Midbrain (tissue), 1 donor: ENCODE measurements at regions not wholly inside any gene's neighbourhood (a gene's known extent, or its start where the extent isn't known, plus 50 kb on each side); places are given as distances from the start of the nearest gene placed in this dataset.
"Not testable (repeated sequence)": the region's sequence is repeated elsewhere in the genome, so short reads cannot be mapped to it uniquely, and the experiment has no call there.

Source experiments
- DNase-seq: peaks from one replicate; lab custom pipeline; 2025; lab: John Stamatoyannopoulos, UW

DNA sequence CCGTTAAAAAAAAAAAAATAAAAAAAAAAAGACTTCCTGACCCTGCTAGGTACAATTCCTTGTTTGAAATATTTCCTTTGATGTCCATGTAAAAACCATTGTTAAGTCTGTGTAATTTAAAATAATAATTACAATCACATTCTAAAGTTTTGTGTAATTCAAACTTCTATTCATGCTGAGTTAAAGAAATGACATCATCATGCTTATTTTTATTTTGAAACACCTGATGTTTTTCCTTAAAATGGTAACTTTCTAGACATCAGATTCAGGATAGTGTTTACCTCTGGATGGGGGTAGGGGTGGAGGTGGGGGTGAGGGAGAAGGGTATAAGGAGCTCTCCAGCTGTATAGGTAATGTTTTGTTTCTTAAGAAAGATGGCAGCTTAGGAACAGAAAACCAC lies 92.8 kb downstream of the ADCYAP1 start:
- no peak for DNase-seq

DNA sequence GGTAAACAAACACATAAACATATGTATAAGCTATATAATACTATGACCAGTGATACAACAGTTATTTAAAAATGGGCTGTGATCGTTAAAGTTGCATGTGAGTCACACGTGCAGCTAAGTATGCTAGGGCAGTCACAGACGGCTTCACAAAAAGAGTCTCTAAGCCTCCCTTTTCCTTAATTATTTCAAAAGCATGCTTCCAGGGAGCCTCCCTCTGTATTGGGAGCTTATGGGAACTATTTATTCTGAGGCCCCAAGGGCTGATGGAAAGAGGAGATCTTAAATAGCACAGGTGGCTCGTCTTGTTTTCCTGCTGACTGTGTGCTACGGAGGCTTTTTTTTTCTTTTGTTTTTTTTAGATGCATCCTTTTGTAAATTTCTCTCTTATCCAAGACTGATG lies 94.3 kb downstream of the ADCYAP1 start:
- no peak for DNase-seq

DNA sequence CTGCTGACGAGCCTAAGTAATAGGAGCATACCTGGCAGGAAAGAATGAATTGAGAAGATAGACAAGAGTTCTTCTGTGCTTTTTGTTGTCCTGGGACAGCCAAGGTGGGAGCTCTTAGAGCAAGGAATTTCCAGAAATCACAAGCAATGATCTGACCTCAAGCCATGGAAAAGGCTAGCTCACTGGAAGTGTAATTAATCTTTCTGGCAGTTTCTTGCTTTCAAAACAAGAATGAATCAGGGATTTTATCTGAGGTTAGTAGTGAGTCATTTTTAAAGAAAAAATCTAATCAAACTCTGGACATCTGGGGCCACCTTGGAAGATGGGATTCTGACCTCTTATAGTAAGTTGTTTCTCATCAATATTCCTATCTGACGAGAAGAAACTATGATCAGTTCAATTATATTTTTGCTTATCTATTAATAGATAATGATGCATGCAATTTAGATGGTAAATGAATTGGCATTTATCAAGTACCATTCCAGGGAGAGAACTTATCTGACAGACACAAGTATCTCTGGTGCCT lies 98.0 kb downstream of the ADCYAP1 start:
- no peak for DNase-seq

DNA sequence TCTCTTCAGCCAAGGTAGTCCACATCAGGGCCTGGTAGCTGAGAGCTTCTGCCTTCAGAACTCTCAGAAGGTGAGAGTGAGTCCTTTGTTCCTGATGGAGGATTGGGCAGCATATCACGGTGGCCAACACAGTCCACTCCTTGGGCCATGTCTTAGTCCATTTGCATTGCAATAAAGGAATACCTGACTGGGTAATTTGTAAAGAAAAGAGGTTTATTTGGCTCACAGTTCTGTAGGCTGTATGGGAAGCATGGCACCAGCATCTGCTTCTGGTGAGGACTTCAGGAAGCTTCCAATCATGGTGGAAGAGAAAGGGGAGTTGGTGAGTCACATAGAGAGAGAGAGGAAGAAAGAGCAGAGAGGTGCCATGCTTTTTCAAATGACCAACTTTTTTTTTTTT lies 98.8 kb downstream of the ADCYAP1 start:
- no peak for DNase-seq

DNA sequence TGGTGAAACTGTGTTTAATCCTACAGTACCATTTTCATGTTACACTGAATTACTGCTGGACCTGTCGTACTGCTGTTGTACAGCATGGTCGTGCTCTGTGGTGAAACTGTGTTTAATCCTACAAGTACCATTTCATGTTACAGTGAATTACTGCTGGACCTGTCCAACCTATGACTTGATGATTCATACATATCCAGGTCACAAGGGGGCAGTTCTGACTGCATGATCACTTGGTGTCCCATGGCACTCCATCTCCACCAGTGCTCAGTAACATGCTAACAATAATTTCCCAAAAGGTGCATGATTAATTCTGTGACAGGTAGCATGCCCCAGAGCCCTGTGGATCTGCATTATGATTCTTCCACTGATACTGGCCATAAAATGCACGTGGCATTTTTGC lies 101.6 kb downstream of the ADCYAP1 start:
- no peak for DNase-seq

DNA sequence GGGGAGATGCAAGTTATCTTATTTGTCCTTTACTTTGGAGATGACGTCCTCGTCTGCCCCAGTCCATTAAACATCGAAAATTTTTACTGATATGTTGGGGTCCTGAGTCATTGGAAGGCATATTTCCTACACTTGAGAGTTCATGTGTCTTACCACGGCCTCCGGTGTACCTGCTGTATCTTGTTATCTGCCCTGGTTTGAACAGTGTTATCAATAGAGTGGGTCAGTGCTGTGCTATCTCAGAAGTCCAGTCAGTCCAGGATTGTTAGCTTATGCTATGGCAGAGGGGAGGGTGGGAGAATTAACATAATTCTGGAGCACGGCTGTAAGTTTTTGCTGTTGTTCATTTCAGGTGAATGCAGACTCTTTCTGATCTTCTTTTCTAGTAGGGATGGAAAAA lies 102.3 kb downstream of the ADCYAP1 start:
- no peak for DNase-seq

DNA sequence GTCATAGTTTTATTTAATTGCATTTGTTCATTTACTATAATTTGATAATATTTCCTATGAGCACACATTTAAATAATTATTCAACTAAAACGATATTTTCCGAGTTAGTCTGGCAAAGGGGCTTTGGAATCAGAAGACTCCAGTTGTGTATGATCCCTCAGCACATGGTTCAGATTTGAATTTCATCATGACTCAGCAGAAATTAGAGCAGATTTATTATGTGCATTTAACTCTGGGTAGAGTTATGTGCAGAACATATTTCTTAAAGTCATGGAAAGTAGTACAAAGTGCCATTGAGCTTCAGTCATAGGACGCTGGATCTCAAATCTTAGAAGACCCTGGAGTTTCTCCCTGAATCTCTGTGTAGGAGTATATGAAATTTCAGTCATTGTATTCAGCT lies 106.7 kb downstream of the ADCYAP1 start:
- DNase-seq: no peak

DNA sequence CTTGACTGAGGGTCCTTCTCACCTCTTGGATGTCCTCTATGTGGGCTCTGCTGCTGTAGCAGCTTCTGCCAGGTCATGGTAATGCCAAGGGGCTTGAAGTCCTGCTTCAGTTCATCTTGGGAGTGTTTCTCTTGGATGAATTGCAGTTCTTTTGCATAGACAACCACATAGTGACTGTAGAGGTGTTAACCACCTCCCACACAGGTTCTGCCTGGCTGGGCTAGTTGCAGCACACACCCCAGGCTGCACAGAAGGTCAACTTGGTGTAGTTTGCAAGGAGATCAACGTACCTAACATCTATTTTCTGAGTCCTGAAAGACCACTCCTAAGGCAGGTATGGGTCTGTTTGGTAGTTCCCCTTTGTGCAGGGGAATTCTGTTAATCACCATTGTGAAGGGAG lies 108.1 kb downstream of the ADCYAP1 start:
- no peak for DNase-seq

DNA sequence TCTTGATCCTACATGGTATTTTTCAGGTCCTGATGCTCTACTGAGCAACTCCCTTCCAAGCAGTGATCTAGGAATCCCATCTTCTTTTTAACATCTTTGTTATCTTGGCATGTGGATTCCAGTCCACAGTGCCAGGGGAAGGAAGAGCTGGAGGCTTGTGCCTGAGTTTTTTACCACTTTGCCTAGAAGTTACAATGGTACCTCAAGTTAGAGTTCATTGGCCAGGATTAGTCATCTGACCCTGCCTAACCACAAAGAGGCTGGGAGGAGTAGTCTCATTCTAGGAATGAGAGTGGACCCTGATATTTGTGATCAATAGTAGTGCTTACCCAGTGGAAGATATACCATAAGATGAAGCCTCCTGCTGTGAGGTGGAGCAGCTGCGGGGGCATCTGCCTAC lies 109.3 kb downstream of the ADCYAP1 start:
- DNase-seq: no peak

DNA sequence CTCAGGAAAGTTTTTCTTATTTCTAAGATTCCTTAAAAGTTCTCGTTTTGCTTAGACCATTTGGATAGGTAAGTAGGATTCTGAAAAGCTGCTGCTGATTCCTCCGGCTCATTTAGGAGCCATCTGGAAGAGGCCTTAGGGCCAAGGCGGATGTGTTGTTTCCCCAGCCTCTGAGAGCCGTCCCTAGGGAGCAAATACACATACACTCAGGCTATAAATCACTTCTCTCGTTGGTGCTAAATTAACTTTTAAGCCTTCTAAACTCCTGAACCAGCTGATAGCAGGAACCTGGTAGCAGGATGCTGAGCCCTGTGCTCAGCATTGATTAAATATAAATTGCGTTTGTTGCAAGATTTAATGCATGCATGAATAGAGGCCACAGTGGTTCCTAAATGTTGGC lies 109.8 kb downstream of the ADCYAP1 start:
- DNase-seq: no peak

DNA sequence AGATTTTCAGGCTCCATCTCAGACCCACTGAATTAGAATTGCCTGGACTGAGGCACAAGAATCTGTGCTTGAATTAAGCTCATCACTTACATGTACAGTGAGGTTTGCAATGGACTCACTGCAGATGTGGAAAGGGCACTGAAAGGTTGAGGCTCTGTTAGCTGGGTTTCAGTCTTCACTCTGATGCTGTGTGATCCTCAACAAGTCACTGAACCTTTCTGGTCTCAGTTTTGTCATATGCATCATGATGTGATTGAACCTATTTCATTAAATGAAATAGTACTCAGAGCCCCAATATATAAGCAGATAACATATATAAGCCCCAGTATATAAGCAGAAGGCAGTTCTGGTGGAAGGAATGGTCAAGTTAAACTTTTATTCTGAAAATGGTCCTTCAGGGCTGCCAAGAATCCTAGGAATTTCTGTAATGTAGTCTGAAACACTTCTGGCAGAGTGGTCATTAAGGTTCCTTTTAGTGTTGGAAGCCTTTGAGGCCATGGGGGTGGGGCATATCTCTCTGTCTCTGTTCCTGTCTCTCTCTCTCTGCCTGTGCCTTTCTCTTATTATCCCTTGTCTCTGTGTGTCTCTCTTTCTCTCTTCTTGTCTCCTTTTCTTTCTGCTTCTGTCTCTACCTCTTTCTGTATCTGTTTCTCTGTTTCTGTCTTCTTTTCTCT lies 110.4 kb downstream of the ADCYAP1 start:
- DNase-seq: no peak

DNA sequence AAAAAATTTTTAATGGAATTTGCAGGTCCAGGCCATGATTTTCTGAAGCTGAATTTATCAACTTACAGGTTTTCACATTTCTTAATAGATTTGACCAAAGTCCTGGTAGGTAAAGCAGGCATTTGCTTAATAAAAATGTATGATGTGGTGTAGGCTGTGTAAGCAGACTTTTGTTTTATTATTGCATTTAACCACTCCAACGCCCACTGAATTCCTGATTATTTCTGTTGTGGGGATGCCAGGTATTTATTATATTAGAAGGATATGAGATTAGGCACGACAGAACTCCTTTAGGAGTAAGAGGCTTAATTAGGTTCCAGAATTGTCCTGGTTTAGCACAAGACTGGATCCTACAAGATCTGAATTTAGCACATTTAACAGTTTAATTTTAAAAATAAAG lies 111.1 kb downstream of the ADCYAP1 start:
- no peak for DNase-seq

DNA sequence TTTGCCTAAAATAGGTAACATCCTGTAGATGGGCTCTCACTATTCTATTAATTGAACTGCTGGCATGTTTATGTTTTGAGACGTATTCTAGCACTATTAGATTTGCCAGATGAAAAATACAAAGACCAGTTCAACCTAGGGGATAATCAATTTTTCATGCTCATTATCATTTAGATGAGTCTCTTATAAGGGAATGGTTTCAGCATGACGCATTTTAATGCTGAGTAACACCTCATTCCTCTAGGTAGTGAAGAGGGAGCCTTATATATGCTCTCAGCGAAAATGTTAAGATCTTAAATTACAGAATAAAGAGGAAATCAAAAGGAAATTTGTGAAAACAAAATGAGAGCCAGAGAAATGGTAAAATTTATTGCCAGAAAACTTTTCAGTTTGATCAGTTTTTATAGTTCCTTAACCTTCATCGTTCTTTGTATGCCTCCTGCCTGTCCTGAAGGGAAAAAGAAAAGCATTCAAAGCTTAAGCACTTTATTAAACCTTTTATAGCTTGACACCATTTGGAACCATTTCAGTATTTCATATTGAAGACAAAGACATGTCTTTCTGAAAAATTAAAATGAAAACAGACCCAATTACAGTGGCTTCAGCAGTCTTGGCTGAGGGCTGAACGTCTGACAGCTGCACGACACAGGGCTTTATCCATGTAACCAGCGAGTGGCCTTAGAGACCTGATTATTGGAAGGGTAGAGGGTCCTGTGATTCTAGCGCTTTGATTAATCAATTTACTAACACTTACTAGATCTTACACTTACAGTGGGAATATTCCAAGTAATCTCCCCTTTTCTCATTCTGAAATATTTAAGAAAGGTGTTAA lies 112.8 kb downstream of the ADCYAP1 start:
- no peak for DNase-seq

DNA sequence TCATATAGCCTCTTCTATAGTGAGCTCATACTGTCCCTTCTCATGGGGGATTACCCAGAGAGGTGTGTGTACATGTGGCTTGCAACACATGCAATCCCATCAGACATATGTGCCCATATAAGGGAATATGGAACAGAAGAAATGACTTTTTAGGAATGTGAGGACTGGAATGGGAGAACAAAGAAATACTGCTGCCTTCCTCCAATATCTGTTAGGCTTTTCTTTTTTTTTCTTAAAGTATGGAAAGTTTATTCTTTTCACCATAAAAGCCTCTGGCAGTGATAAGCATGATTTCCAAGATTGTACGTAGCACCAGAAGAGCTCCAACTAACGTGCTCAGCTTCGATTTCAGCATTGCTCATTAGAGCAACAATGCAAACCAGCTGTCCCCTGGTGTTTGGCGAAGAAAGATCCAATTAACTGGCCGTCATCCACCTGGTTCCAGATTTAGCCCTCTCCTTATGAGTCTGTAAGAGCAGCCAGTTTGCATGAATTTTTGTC lies 113.6 kb downstream of the ADCYAP1 start:
- no peak for DNase-seq

DNA sequence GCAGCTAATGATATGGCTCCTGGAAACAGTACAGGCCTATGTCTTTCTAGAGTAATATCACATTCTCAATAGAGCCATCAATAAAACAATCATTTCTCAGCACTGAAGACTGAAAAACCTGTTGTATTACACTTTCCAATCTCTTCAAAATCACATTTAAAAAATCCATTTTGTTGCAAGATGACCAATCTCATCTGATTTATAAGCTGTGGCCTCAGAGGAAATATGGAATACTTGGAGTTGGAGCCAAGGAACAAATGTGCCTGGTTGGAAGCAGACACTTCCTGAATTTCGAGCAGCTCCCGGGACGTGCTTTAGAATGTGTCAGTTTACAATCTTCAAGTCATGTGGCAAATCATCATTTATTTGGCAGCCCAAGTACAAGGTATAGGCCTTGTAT lies 114.5 kb downstream of the ADCYAP1 start:
- no peak for DNase-seq

DNA sequence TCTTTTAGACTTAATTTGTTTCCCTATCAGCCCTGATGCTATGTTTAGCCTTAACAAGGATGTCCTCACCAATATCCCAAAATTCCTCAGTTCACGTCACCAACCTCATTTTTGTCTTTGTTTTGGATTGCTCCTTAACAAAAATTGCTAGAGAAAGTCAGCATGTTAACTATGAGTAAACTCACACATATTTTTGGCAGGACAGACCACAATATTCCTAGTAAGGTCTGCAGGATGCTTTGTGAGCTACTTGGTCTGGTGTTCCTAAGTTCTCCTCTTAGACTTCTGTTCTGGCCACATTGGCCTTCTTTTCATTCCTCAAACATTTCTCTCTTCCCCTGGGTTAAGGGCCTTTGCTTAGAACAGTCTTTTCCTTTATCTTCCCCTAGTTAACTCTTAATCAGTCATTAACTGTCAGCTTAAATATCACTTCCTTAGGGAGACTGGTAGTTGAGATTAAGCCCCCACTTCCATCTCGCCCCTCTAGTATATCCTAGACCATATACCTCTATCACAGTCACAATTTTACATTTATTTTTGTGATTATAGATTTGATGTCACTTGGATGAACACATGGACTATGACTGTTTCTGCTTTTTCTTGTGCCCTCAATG lies 116.2 kb downstream of the ADCYAP1 start:
- no peak for DNase-seq

DNA sequence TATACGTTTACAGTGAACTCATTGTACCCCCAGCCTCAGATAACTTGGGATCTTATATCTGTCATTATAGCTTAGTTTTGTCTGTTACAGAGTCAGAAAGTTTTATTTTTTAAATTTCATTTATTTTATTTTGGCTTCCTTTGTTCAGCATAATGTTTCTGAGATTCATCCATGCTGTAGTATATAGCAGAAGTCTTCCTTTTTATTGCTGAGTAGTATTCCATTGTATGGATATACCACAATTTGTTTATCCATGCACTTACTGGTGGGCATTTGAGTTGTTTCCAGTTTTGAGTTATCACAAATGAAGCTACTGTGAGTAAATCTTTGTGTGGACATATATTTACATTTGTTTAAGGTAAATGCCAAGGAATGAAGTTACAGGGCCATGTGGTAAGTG lies 122.3 kb downstream of the ADCYAP1 start:
- DNase-seq: no peak

DNA sequence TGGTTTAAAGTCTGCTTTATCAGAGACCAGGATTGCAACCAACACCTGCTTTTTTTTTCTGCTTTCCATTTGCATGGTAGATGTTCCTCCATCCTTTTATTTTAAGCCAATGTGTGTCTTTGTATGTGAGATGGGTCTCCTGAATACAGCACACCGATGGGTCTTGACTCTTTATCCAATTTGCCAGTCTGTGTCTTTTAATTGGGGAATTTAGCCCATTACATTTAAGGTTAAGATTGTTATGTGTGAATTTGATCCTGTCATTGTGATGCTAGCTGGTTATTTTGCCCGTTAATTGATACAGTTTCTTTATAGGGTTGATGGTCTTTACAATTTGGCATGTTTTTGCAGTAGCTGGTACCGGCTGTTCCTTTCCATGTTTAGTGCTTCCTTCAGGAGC lies 128.4 kb downstream of the ADCYAP1 start:
- DNase-seq: not testable (repeated sequence)

DNA sequence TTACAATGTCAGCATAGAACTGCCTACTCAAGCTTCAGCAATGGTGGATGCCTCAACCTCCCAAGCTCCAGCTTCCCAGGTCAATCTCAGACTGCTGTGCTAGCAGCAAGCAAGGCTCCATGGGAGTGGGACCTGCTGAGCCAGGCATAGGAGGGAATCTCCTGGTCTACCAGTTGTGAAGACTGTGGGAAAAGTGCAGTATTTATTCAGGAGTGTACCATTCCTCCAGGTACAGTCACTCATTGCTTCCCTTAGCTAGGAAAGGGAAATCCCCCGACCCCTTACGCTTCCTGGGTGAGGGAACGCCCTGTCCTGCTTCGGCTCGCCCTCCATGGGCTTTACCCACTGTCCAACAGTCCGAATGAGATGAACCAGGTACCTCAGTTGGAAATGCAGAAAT lies 130.3 kb downstream of the ADCYAP1 start:
- no peak for DNase-seq

DNA sequence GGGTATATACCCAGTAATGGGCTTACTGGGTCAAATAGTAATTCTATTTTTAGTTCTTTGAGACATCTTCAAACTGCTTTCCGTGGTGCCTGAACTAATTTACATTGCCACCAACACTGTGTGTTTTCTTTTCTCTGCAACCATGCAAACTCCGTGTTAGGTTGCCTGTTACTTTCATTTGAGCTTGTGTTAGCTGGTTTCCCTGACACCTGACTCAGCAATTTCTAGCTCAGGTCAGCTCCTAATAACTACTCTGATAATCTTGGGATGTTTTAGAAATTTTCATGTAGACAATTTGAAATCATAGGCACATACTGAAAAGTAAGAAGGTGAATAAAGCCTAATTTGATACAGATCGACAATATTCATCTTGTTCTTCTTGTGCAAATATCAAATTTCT lies 132.3 kb downstream of the ADCYAP1 start:
- no peak for DNase-seq

DNA sequence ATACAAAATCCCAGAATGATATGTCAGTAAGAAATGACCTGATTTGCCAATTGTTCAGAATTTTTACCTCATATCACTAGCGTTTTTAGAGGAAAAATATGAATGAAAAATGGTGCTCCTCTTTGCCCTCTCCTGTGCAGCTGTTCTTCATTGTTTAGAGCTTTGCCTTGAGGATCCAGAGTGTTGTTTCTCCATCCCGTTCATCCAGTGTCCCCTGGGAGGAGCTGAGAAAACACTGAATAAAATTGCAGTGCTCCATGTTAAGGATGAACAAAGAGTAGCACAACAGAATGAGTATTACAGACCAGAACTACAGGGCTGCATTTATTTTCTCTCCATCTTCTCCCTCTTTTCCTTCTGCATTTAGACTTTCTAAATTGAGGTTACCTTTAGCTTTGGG lies 133.1 kb downstream of the ADCYAP1 start:
- DNase-seq: no peak

DNA sequence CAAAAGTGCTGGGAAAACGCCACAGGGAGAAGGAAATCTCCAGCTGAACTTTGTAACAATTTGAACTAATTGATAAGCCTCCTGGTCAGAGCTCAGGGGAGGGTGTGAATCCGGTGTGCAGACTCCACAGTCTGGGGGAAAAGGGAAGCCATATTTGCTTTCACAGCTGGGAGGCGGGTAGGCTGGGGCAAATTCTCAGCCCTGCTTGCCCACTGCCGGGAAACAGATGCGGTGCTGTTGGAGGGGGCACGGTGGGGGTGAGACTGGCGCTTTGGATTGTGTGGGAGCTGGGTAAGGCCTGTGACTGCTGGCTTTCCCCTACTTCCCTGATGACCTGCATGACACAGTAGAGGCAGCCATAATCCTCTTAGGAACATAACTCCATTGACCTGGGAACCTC lies 134.8 kb downstream of the ADCYAP1 start:
- no peak for DNase-seq

DNA sequence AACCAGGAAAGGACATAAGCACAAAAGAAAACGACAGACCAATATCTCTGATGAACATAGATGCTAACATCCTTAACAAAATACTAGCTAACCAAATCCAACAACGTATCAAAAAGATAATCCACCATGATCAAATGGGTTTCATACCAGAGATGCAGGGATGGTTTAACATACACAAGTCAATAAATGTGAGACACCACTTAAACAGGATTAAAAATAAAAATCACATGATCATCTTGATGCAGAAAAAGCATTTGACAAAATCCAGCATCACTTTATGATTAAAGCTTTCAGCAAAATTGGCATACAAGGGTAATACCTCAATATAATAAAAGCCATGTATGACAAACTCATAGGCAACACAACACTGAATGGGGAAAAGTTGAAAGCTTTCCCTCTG lies 138.4 kb downstream of the ADCYAP1 start:
- not testable (repeated sequence) for DNase-seq
